Activated CD4-positive, alpha-beta T cell treated with anti-CD3 and anti-CD28 coated beads, Interleukin-2, amount 10 ng/mL, durations not matched to agents 24 days and 14 days (primary cell): ENCODE measurements at regions not wholly inside any gene's neighbourhood (a gene's known extent, or its start where the extent isn't known, plus 50 kb on each side); places are given as distances from the start of the nearest gene placed in this dataset.

Experiments used
- DNase-seq: peaks from one replicate; pipeline ENCODE4 v3.0.0; 2022
- H3K27ac Mint-ChIP-seq: one replicate; pipeline ENCODE4 v1.8.0; 2022; ENCODE audit warnings: mild to moderate bottlenecking, mixed read lengths
- H3K27me3 Mint-ChIP-seq: one replicate; pipeline ENCODE4 v1.8.0; 2022; ENCODE audit warnings: mixed read lengths
- H3K36me3 Mint-ChIP-seq: one replicate; pipeline ENCODE4 v1.8.0; 2022; ENCODE audit warnings: low read depth, mild to moderate bottlenecking, mixed read lengths
- H3K4me1 Mint-ChIP-seq: one replicate; pipeline ENCODE4 v1.8.0; 2021; ENCODE audit warnings: mixed read lengths
- H3K4me3 Mint-ChIP-seq: one replicate; pipeline ENCODE4 v1.8.0; 2022; ENCODE audit warnings: mild to moderate bottlenecking, moderate library complexity, mixed read lengths
- H3K9me3 Mint-ChIP-seq: one replicate; pipeline ENCODE4 v1.8.0; 2021; ENCODE audit warnings: mixed read lengths
- intact Hi-C: fragments of 100-400 bp; cut with micrococcal nuclease; formaldehyde crosslinking; loops from one replicate; pipeline ENCODE4 v1.15.1; 2023

GRCh38 chr5:38059876-38060275 is 198.5 kb upstream of the EGFLAM start:
- Mint-ChIP-seq H3K9me3 (no peaks in the 10 kb centered on the region), H3K27me3 (no peaks in the 10 kb centered on the region), H3K4me1 (no peaks in the 10 kb centered on the region), H3K27ac (no peak overlapping the region), H3K36me3 (no peaks in the 10 kb centered on the region), H3K4me3 (no peak overlapping the region)
- no peak for DNase-seq
- intact Hi-C loops = no loop called here

- Mint-ChIP-seq H3K27me3 (no peaks in the 10 kb centered on the region), H3K9me3 (no peaks in the 10 kb centered on the region), H3K4me1 (no peaks in the 10 kb centered on the region), H3K36me3 (no peaks in the 10 kb centered on the region), H3K4me3 (no peak overlapping the region), H3K27ac (no peak overlapping the region)
- intact Hi-C loops = no loop called here
- no peak for DNase-seq
These were observed 206.4 kb upstream of the EGFLAM start for GRCh38 chr5:38051711-38052511.

- no peaks in the 10 kb centered on the region for H3K36me3 Mint-ChIP-seq
- no peak overlapping the region for H3K27ac Mint-ChIP-seq
- no peak overlapping the region for H3K4me3 Mint-ChIP-seq
- no peaks in the 10 kb centered on the region for H3K4me1 Mint-ChIP-seq
- no peak for DNase-seq
- no peaks in the 10 kb centered on the region for H3K9me3 Mint-ChIP-seq
- intact Hi-C loops = no loop called here
- H3K27me3 Mint-ChIP-seq = no peaks in the 10 kb centered on the region
These were observed 208.6 kb upstream of the GDNF start for GRCh38 chr5:38048400-38048799.

GRCh38 chr5:38046103-38046502 is 206.3 kb upstream of the GDNF start:
- H3K27ac Mint-ChIP-seq = no peak overlapping the region
- no peaks in the 10 kb centered on the region for H3K9me3 Mint-ChIP-seq
- no peak overlapping the region for H3K4me3 Mint-ChIP-seq
- H3K4me1 Mint-ChIP-seq = no peaks in the 10 kb centered on the region
- intact Hi-C loops = no loop called here
- H3K36me3 Mint-ChIP-seq = no peaks in the 10 kb centered on the region
- no peak for DNase-seq
- no peaks in the 10 kb centered on the region for H3K27me3 Mint-ChIP-seq

- Mint-ChIP-seq H3K36me3 (no peaks in the 10 kb centered on the region), H3K4me3 (no peak overlapping the region), H3K9me3 (no peaks in the 10 kb centered on the region), H3K27me3 (no peaks in the 10 kb centered on the region), H3K4me1 (no peaks in the 10 kb centered on the region), H3K27ac (no peak overlapping the region)
- intact Hi-C loops = no loop called here
- DNase-seq = no peak
These were observed 205.6 kb upstream of the GDNF start for GRCh38 chr5:38045446-38045845.

- DNase-seq = no peak
- no peak overlapping the region for H3K27ac Mint-ChIP-seq
- H3K4me1 Mint-ChIP-seq = no peaks in the 10 kb centered on the region
- no peak overlapping the region for H3K4me3 Mint-ChIP-seq
- no peaks in the 10 kb centered on the region for H3K27me3 Mint-ChIP-seq
- no peaks in the 10 kb centered on the region for H3K36me3 Mint-ChIP-seq
- H3K9me3 Mint-ChIP-seq = no peaks in the 10 kb centered on the region
- intact Hi-C loops = no loop called here
These were observed 200.0 kb upstream of the GDNF start for GRCh38 chr5:38039826-38040225.

GRCh38 chr5:38039091-38039490 is 199.2 kb upstream of the GDNF start:
- Mint-ChIP-seq H3K9me3 (no peaks in the 10 kb centered on the region), H3K36me3 (no peaks in the 10 kb centered on the region), H3K4me1 (no peaks in the 10 kb centered on the region), H3K4me3 (no peak overlapping the region), H3K27ac (no peak overlapping the region), H3K27me3 (no peaks in the 10 kb centered on the region)
- intact Hi-C loops = no loop called here
- DNase-seq = no peak

GRCh38 chr5:38036765-38037164 is 196.9 kb upstream of the GDNF start:
- H3K4me3 Mint-ChIP-seq = no peak overlapping the region
- intact Hi-C loops = no loop called here

GRCh38 chr5:38032149-38032548 is 192.3 kb upstream of the GDNF start:
- H3K4me1 Mint-ChIP-seq = no peaks in the 10 kb centered on the region
- no peaks in the 10 kb centered on the region for H3K36me3 Mint-ChIP-seq
- H3K27ac Mint-ChIP-seq = no peak overlapping the region
- H3K9me3 Mint-ChIP-seq = no peaks in the 10 kb centered on the region
- no peak overlapping the region for H3K4me3 Mint-ChIP-seq
- DNase-seq = no peak
- intact Hi-C loops = no loop called here
- H3K27me3 Mint-ChIP-seq = no peaks in the 10 kb centered on the region

More at GRCh38 chr5:38036765-38037164, 196.9 kb upstream of the GDNF start:
- Mint-ChIP-seq H3K36me3 (no peaks in the 10 kb centered on the region), H3K27me3 (no peaks in the 10 kb centered on the region), H3K9me3 (no peaks in the 10 kb centered on the region), H3K4me1 (no peaks in the 10 kb centered on the region), H3K27ac (no peak overlapping the region)
- no peak for DNase-seq

- intact Hi-C loops = no loop called here
- no peaks in the 10 kb centered on the region for H3K4me1 Mint-ChIP-seq
- H3K27me3 Mint-ChIP-seq = no peaks in the 10 kb centered on the region
- no peaks in the 10 kb centered on the region for H3K36me3 Mint-ChIP-seq
- H3K4me3 Mint-ChIP-seq = no peak overlapping the region
- no peak for DNase-seq
- no peak overlapping the region for H3K27ac Mint-ChIP-seq
- H3K9me3 Mint-ChIP-seq = no peaks in the 10 kb centered on the region
These were observed 191.5 kb upstream of the GDNF start for GRCh38 chr5:38031304-38031703.

- no peaks in the 10 kb centered on the region for H3K36me3 Mint-ChIP-seq
- H3K27ac Mint-ChIP-seq = no peak overlapping the region
- H3K4me1 Mint-ChIP-seq = no peaks in the 10 kb centered on the region
- H3K27me3 Mint-ChIP-seq = no peaks in the 10 kb centered on the region
- no peak overlapping the region for H3K4me3 Mint-ChIP-seq
- no peaks in the 10 kb centered on the region for H3K9me3 Mint-ChIP-seq
- DNase-seq = no peak
- intact Hi-C loops = no loop called here
These were observed 189.7 kb upstream of the GDNF start for GRCh38 chr5:38029397-38030065.

GRCh38 chr5:38023799-38024198 is 184.0 kb upstream of the GDNF start:
- H3K9me3 Mint-ChIP-seq = no peaks in the 10 kb centered on the region
- no peaks in the 10 kb centered on the region for H3K27me3 Mint-ChIP-seq
- H3K4me3 Mint-ChIP-seq = no peak overlapping the region
- no peak for DNase-seq
- intact Hi-C loops = no loop called here
- no peak overlapping the region for H3K27ac Mint-ChIP-seq
- H3K36me3 Mint-ChIP-seq = no peaks in the 10 kb centered on the region
- H3K4me1 Mint-ChIP-seq = no peaks in the 10 kb centered on the region

- Mint-ChIP-seq H3K4me3 (no peak overlapping the region), H3K9me3 (no peaks in the 10 kb centered on the region), H3K27me3 (no peaks in the 10 kb centered on the region), H3K36me3 (no peaks in the 10 kb centered on the region), H3K27ac (no peak overlapping the region), H3K4me1 (no peaks in the 10 kb centered on the region)
- DNase-seq = no peak
- intact Hi-C loops = no loop called here
These were observed 183.5 kb upstream of the GDNF start for GRCh38 chr5:38023371-38023770.

- H3K27me3 Mint-ChIP-seq = no peaks in the 10 kb centered on the region
- intact Hi-C loops = no loop called here
These were observed 182.8 kb upstream of the GDNF start for GRCh38 chr5:38022631-38023030.

GRCh38 chr5:38018016-38018415 is 178.2 kb upstream of the GDNF start:
- Mint-ChIP-seq H3K36me3 (no peaks in the 10 kb centered on the region), H3K27me3 (no peaks in the 10 kb centered on the region), H3K4me1 (no peaks in the 10 kb centered on the region), H3K9me3 (no peaks in the 10 kb centered on the region), H3K4me3 (no peak overlapping the region), H3K27ac (no peak overlapping the region)
- intact Hi-C loops = no loop called here
- no peak for DNase-seq

More at GRCh38 chr5:38022631-38023030, 182.8 kb upstream of the GDNF start:
- no peaks in the 10 kb centered on the region for H3K36me3 Mint-ChIP-seq
- H3K27ac Mint-ChIP-seq = no peak overlapping the region
- no peak overlapping the region for H3K4me3 Mint-ChIP-seq
- H3K9me3 Mint-ChIP-seq = no peaks in the 10 kb centered on the region
- H3K4me1 Mint-ChIP-seq = no peaks in the 10 kb centered on the region
- no peak for DNase-seq
